AG08396 (cell line): ENCODE measurements at regions not wholly inside any gene's neighbourhood (a gene's known extent, or its start where the extent isn't known, plus 50 kb on each side); places are given as distances from the start of the nearest gene placed in this dataset.

Source experiments
- DNase-seq: peaks from one replicate; pipeline ENCODE4 v3.0.0; 2012; ENCODE audit warnings: low spot score, mixed read lengths

DNA sequence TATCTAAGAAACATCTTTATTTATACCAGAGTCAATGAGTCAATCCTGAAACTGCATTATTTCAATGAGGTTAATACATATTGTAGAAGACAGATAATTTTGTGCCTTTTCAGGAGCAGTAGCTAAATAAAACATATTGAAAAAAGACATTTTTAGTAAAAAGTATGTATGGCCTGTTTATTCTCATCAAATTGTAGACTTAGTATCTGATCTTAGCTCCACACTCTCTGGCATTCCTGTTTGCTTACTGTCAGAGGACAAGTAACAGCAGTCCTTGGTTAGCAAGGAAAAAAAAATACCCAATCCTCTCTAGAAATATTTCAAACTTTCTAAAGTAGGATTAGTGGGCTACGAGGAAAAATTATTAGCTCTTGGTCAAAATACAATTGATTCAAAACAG is 50.5 kb upstream of the GUCY1A1 start:
- no peak for DNase-seq

DNA sequence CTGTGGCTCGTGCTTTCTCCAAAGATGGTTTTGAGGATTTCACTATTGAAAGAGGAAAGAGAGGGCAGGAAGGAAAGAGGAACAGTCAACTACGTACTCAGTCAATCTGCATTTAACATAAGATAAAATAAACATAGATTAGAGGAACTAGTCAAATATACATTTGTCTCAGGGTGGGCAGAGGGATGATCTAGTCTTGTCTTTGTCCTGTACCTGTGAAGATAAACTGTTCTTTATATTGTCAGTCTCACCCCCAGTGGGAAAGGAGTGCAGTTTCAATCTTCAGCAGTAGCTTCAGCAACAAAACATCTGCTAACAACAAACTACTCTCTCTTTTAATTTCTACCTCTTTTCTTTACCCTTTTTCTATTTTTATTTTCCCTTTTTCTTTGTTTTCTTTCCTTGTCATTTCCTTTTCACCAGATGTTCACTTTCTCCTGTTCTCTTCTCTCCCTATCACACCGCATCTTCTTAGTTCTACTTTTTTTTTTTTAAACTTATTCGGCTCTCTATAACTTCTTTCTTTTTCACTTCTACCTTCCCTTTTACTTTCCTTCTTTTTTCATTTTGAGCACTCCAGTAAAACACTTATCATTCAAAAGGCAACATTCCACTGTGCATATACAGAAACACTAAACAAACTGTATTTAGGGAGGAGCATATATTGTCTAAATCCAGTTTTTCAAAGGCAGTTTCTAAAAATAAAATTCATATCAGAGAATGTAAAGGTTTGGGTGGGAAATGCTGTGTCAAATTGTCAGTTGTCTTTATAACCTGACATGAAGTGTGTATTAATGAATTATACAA is 51.4 kb upstream of the GUCY1A1 start:
- no peak for DNase-seq

- DNase-seq = no peak
Measured at GRCh38 chr4:155614111-155614762, 52.4 kb upstream of the GUCY1A1 start.

GRCh38 chr4:155612074-155612473 is 54.6 kb upstream of the GUCY1A1 start:
- no peak for DNase-seq

- DNase-seq = no peak
Measured at GRCh38 chr4:155611501-155611900, 55.1 kb upstream of the GUCY1A1 start.

GRCh38 chr4:155610143-155610542 is 56.5 kb upstream of the GUCY1A1 start:
- DNase-seq = no peak

DNA sequence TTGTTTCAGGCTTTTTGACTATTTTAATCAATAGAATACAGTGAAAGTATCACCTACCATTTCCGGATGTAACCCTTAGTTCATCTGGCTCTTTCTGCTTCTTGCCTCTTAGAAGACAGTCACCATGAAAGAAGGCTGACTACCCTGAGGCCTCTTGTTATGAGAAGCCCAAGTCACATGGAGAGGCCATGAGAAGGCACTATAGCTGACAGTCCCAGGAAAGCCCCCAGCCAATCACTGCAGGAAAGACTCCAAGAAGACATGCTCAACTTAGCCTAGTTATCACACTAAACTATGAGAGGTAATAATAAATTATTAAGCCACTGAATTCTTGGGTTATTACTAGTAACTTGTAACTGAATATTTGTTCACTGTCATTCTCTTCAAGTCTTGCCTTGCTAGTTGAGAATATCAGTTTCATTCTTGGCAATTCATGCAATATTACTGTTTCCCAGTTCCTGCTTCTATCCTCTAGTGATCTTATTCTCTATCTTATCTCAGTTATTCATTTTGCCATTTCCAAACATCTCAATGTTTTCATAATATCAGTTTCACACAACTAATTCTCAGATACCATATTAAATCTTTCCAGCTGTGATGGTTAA is 57.1 kb upstream of the GUCY1A1 start:
- no peak for DNase-seq

DNA sequence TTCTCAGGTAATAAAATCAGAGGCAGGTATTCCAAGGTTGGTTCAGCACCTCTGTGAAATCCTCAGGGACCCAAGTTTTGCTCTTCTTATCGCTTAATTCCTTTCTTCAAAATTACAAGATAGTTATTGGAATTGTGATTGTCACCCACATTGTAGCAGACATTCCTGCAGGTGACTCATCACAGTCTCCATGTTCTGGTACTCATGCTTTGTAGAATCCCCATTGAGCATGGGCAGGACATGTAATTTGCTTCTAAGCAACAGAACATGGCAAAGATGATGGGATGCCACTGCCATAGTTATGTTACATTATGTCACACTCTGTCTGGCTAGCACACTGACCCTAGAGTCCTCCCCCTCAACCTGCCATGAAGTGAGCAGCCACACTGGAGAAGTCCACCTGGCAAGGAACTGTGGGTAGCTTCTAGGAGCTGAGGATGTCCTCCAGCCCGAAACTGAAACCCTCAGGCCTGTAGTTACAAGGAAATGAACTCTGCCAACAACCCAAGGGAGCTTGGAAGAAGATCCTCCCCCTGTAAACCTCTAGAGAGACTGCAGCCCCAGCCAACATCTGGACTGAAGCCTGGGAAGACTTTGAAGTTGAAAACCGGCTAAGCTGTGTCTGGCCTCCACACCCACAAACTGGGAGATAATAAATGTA is 58.3 kb upstream of the GUCY1A1 start:
- DNase-seq = no peak

GRCh38 chr4:155607481-155607880 is 59.2 kb upstream of the GUCY1A1 start:
- no peak for DNase-seq

- DNase-seq = peak; percentile 34
Measured at GRCh38 chr4:155604718-155605626, 61.7 kb upstream of the GUCY1A1 start.

DNA sequence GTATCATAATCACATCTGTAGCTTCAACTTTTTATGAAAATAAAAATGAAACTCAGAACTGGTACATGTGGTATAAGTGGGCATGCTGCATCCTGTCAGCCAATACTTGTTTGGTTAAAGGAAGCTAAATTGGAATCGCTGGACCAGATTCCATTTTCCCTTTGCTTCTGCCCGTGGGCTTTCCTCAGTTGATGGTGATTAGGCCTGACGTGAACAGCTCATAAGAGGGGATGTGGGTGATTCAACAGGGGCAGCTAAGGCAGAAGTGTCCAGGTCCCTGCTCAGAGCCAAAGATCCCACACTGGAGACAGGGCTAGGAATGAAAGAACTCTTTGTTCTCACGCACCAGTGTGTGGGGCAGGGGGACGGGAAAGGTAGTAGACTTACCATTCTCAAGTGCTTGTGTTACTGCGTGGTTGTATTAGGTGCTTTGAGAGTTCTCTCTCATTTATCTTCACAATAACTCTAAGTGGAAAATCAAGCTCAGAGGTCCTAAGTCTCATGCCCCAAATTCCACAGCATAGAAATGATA is 63.2 kb upstream of the GUCY1A1 start:
- DNase-seq = no peak

DNA sequence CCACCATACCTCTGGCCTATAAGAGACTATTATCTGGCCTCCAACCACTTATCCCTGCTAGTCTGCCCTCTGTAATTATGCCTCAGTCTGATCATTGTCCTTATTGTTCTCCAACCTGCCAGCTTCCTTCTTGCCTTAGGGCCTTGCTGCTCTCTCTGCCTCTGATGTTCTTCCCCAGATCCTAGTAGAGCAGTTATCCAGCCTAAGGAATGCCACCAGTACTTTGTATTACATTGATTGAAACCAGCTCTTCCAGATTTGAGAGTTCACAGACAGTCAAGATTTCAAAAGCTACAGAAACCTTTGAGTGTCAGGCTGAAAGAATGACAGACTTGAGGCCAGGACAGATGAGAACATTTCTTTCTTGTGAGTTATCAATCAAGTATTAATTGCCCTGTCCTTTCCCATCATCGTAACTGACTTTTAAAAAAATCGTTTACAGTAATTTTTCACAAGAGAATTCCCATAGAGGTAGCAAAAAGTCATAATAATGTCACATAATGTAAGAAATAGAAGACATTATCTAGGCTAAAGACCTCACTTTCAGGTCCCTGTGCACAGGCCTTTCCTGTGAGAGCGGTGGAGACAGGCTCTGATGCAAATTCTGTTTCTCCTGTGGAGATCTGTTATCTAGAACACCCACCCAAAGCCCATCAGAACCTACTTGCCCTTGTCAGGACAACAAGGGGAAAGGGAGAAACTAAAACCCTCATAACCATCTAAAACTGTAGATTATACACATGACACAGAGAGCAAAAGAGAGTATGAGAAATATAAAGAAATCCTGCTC is 64.1 kb upstream of the GUCY1A1 start:
- no peak for DNase-seq

DNA sequence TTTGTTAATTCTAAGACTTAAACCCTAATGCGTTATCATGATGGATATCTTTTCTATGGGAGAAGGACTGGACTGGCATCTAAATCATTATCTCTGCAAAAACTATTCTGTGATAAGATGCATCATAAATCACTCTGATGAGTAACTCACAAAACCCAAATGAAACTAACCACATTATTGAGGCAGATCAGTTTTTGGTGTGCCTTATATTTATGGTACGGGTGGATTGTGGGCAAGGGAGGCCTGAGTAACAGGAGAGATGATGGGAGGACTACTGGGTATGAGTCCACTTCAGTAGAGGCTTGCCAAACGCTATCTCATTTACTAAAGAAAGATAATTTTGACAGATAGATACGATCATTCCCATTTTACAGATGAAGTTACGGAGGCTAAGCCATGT is 66.4 kb upstream of the GUCY1A1 start:
- no peak for DNase-seq

GRCh38 chr4:155599596-155599995 is 67.1 kb upstream of the GUCY1A1 start:
- no peak for DNase-seq

DNA sequence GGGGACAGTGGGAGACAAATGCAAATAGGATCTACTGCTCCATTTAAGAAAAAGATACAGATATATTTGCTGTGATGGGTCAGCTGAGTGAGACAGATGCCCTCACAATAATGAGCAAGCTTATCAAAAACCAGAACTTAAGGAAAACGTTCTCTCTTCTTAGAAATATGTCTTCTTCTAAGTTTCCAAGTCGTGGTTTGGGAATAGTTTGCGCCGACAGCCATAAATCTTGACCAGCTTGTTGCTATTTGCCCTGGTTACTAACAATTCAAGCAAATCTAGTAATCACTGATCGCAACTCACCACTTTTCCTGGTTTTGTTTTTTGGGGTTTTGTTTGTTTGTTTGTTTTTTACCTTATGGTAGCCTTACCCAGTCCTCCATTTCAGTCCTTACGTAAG is 67.6 kb upstream of the GUCY1A1 start:
- DNase-seq = no peak

DNA sequence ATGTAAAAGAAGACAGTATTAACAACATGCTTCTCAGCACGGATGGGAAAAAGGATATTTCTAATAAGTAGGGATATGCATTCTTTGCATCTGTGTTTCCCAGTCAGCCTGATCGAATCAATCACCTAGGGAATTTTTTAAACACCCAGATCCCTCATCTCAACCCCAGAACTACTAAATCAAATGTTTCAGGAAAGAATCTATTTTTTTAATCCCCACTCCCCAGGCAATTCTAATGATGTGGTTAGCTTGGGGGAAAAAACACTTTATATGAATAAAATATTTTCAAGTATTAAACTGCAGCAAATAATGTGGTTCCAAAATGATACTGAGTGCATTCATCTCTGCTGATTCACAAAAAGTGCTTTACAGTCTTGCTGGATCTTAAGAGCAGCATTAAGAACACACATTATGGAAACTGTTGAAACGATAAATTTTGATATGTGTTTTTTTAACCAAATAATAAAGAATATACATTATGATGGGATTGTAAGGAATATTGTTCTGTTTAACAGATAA is 68.7 kb upstream of the GUCY1A1 start:
- DNase-seq = no peak

DNA sequence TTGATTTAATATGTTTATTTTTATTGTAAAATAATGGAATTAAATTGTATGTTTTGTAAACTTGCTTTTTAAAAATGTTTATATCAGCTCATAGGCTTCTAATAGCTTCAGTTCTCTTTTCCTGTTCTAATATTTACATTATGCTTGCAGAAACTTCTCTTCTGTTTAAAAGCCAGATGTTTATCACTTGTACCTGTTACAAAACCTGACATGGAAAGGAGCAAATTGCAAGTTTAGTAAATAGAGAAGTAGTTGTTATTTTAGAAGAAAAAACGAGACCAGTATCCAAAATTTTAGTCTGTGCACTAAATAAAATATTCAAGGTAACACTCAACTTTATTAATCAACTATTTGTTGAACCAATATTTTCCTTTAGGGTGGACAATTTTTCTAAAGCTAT is 69.4 kb upstream of the GUCY1A1 start:
- no peak for DNase-seq

DNA sequence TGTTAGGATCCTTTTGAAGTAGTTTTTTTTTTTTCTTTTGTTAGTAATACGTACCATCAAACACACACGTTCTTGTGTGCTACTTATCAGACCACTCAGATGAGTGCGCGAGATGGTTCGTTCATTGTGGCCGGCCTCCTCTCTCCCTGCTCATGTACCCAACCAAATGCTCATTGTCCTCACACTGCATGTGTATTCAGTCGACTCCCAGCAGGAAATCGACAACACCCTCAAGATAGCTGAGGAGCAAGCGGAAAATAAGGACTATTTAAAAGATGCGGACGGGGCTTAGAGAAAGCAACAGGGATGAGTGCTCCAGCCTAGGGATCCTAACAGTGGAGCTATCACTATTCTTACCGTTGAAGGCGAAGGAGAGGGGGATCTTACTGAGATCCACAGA is 72.9 kb upstream of the GUCY1A1 start:
- DNase-seq = no peak

GRCh38 chr4:155592938-155593297 is 73.7 kb upstream of the GUCY1A1 start:
- no peak for DNase-seq

GRCh38 chr4:155592179-155592937 is 74.3 kb upstream of the GUCY1A1 start:
- DNase-seq = no peak
